GM21360 (cell line): ENCODE measurements at regions not wholly inside any gene's neighbourhood (a gene's known extent, or its start where the extent isn't known, plus 50 kb on each side); places are given as distances from the start of the nearest gene placed in this dataset.

Experiments
- ATAC-seq: cut with Tn5 transposase; IDR thresholded peaks from one replicate; pipeline ENCODE4 v1.9.1; 2021; ENCODE audit warnings: mild to moderate bottlenecking, moderate library complexity; ENCODE audit not compliant: unreplicated experiment

DNA sequence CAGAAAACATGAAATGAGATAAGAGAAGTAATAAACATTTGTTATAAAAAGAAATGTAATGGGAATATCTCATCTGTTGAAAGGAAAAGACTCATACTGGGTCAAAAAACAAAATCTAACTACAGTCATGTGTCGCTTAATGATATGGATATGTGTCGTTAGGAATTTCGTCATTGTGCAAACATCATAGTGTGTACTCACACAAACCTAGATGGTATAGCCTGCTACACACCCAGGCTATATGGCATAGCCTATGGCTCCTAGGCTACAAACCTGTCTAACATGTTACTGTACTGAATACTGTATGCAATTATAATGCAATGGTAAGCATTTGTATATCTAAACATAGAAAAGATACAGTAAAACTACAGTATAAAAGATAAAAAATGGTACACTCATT lies 89.8 kb upstream of the ZC3H12C start:
- ATAC-seq, result no peak

DNA sequence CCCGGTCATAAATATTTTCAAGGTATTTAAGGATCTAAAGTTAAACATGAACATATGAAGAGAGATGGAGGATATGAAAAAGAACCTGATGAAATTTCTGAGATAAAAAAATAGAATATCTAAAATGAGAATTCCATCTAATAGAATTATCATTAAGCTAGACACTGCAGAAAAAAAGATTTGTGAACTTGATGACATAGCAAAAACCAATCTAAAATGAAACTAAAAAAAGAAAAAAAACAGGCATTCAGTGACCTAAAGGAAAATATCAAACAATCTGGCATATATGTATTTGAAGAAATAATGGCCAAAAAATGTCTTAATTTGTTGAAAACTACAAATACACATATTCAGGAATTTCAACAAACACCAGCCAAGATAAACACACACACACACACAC lies 81.6 kb upstream of the ZC3H12C start:
- ATAC-seq, result no peak

GRCh38 chr11:110015695-110016094 lies 77.5 kb upstream of the ZC3H12C start:
- ATAC-seq, result no peak

GRCh38 chr11:110019675-110020074 lies 73.5 kb upstream of the ZC3H12C start:
- no peak for ATAC-seq

DNA sequence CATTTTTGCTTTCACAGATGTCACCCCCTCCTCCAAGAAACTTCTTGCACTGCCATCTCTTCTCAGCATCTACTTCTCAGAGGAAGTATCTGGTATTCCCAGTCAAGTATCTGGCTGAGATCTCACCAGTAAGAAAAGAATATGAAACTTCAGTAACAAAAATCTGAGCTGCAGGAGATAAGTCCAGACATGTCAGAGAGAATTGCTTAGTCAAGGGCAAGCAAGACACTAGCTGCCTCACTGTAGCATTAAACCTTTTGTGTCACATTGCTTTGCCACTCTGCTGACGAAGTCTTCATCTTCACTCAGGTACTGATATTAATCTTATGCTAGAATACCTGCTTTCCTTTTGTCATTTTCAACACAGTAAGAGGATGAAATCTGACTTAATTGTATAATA lies 70.6 kb upstream of the ZC3H12C start:
- no peak for ATAC-seq

DNA sequence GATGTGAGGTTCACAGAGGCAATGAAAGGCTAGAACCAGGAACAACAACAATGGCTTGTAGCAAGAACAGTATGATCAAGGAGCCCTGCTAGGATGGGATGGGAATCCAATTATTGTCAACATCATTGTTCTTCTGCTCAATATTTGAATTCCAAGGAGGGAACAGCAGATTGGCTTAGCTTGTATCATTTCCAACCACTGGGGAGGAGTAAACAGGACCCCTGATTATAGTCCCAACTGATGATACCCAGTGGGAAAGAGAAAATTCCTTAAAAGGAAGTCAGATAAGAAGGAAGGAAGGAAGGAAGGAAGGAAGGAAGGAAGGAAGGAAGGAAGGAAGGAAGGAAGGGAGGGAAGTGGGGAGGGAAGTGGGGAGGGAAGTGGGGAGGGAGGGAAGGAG lies 69.5 kb upstream of the ZC3H12C start:
- no peak for ATAC-seq

DNA sequence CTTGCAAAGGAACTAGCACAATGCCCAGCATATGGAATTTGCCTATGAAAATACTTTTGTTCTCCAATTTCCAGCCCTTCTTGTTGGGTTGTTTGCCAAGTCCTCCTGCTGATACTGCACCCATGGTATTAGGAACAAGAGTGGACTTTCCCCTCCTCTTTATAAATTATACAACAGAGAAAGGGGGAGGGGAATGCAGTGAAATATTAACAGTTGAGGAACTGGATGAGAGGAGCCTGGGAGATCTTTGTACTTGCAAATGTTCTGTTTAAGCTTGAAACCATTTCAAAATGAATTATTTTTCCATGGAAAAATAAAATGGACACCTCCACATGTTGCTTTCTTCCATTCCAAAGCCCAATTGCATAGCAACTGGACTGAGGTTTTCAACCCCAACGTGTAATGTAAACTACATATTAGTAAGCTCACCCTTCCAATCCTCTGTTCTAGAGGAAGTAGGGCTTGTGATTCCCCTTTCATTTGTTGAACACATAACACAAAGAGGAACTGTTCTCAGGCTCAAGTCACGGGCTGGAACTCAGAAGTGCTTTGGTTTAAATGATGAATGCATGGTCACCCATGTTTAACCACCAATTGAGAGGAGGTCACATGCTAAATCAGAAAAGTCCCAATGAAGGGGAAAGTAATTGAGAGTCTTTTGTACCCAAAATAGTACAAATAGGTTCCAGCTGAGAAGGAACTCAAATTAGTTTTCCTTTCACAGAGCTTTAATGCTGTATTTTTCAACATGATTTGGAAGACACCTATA lies 66.2 kb upstream of the ZC3H12C start:
- peak; percentile 81 for ATAC-seq

DNA sequence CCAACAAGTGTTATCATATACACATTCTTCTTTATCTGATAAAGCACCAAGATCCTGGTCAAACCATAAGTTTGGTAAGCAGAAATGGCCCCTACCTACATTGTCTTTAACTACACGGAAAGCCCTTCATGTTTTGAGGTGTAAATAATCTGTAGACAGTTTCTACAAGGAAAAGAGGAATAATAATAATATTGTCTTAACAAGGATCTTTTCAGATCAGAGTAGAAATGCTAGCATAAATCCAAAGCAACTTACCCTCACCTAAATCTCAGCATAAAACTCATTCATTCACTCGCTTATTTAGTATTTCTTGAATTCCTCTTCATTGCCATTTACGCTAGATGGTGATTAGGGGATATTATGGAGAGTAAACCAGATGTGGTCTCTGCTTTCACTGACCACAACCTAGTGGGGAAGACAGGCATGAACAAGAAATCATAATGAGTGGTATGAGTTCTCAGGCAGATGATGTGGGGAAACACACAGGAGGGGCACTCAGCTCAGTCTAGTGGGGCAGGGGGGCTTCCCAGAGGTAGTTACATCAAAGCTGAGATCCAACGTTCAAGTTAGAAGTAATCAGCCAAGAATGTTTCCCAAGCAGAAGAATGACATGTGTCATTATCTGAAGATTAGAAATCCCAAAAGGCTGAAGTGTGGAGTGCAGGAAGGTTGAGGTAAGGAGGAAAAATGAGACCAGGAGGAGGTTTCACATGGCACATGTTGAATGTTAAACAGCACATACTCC lies 65.4 kb upstream of the ZC3H12C start:
- ATAC-seq, result peak; percentile 50

- no peak for ATAC-seq
Measured at GRCh38 chr11:110028921-110029320, 64.3 kb upstream of the ZC3H12C start.

- no peak for ATAC-seq
Measured at GRCh38 chr11:110029714-110030113, 63.5 kb upstream of the ZC3H12C start.

DNA sequence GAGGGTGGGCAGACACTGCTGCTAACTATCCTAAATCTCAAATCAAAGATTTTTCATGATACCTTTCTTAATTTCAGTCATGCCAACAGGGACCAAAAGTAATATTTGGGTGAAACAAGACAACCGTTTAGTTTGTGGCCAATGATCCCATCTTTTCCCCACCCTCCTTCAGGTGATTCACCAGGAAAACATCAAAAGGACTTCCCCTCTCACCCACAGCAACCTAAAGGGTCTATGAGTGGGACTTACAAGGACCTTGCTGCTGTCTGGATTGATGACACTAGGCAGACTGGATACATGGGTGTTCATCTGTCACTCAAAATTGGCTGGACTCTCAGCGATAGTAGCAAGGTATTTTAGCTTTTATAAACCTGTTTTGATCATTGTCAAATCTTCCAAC lies 62.0 kb upstream of the ZC3H12C start:
- no peak for ATAC-seq

DNA sequence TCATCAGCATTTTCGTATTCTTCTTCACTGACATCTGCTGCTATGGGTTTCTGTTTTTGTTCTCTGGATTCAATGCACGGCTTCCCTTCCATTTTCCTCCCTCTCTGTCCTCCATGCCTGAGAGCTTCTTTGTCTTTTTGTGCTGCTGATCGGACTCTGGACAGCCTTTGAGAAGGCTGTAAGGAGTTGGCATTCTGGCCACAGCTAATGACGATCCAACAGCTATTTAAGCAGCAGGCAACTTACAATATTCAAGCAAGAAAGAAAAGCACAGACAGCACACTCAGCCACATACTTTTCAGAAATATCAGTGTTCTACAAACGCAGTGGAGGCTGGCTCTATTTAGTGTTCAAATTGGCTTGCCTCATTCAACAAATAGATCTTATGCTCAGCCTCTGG lies 60.9 kb upstream of the ZC3H12C start:
- no peak for ATAC-seq

- no peak for ATAC-seq
Measured at GRCh38 chr11:110032957-110033570, 60.1 kb upstream of the ZC3H12C start.

GRCh38 chr11:110034806-110035205 lies 58.4 kb upstream of the ZC3H12C start:
- ATAC-seq, result no peak

DNA sequence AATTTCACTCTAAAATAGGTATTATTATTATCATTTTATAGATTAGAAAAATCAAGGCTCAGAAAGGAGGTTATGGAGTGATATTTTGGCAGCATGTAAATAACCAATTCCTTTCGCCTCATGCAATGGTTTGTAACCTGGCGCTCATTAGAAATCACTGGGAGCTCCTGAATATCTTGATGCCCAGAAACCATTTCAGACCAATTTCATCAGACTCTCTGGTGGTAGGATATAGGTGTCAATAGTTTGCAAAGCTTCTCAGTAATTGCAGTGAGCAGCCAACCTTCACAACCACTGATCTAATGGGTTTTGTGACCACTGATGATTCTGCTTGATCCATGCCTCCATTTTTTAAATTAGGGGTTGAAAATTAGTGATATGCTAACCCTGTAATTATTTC lies 57.8 kb upstream of the ZC3H12C start:
- ATAC-seq, result no peak

DNA sequence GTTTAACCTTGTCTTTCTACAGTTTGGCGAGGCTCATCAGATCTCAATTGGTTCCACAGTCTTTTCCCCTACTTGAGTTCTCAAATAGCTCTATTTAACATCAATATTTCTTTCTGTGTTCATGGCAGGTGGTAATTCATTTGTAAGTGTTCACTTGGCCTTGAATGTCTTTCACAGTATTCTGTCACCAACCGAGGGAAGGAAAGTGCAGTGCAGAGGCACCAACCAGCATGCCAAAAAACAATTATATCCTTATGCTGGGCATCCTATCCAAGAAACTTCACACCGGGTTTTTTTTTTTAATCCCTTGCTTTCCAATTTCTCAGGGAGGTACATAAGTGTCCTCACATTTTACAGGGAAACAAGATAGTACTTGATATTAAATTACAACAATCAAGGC lies 55.0 kb upstream of the ZC3H12C start:
- ATAC-seq, result no peak
